ENCODE measurements at regions not wholly inside any gene's neighbourhood (a gene's known extent, or its start where the extent isn't known, plus 50 kb on each side); places are given as distances from the start of the nearest gene placed in this dataset.

- Mint-ChIP-seq H3K27ac (no peak overlapping the region), H3K9me3 (no peaks in the 10 kb centered on the region), H3K27me3 (no peaks in the 10 kb centered on the region), H3K36me3 (ENCODE audit: low read depth) (no peaks in the 10 kb centered on the region), H3K4me3 (no peak overlapping the region), H3K4me1 (no peaks in the 10 kb centered on the region)
- ChIA-PET POLR2A (no interaction called here), CTCF (no interaction called here)
- intact Hi-C loops (cut with micrococcal nuclease), result no loop called here
- TF ChIP-seq CTCF (IDR thresholded peaks at IDR 0.05), result no peak
- ATAC-seq (ENCODE audit: low read depth), result no peak
- DNase-seq, result no peak
Measured at GRCh38 chr4:141569141-141569540, 67.2 kb upstream of the IL15 start.

- no peaks in the 10 kb centered on the region for H3K9me3 Mint-ChIP-seq
- no peaks in the 10 kb centered on the region for H3K27me3 Mint-ChIP-seq
- no peak overlapping the region for H3K27ac Mint-ChIP-seq
- H3K4me1 Mint-ChIP-seq, result no peaks in the 10 kb centered on the region
- no peak for DNase-seq
- POLR2A ChIA-PET, result no interaction called here
- CTCF ChIA-PET, result no interaction called here
- no peak for TF ChIP-seq CTCF (IDR thresholded peaks at IDR 0.05)
- no peaks in the 10 kb centered on the region for H3K36me3 Mint-ChIP-seq (ENCODE audit: low read depth)
- H3K4me3 Mint-ChIP-seq, result no peak overlapping the region
- intact Hi-C loops (cut with micrococcal nuclease), result no loop called here
- ATAC-seq (ENCODE audit: low read depth), result no peak
Measured at GRCh38 chr4:141570290-141570689, 66.1 kb upstream of the IL15 start.

- TF ChIP-seq CTCF (IDR thresholded peaks at IDR 0.05), result no peak
- H3K4me1 Mint-ChIP-seq, result no peaks in the 10 kb centered on the region
- no peak overlapping the region for H3K4me3 Mint-ChIP-seq
- POLR2A ChIA-PET, result no interaction called here
- intact Hi-C loops (cut with micrococcal nuclease), result no loop called here
- H3K27ac Mint-ChIP-seq, result no peak overlapping the region
- DNase-seq (no peak), ATAC-seq (ENCODE audit: low read depth) (no peak)
- no peaks in the 10 kb centered on the region for H3K9me3 Mint-ChIP-seq
- no peaks in the 10 kb centered on the region for H3K36me3 Mint-ChIP-seq (ENCODE audit: low read depth)
- H3K27me3 Mint-ChIP-seq, result no peaks in the 10 kb centered on the region
- CTCF ChIA-PET, result no interaction called here
Measured at GRCh38 chr4:141571362-141571761, 65.0 kb upstream of the IL15 start.

GRCh38 chr4:141571793-141572192 is 64.6 kb upstream of the IL15 start:
- ChIA-PET CTCF (no interaction called here), POLR2A (no interaction called here)
- Mint-ChIP-seq H3K27ac (no peak overlapping the region), H3K27me3 (no peaks in the 10 kb centered on the region), H3K4me1 (no peaks in the 10 kb centered on the region), H3K4me3 (no peak overlapping the region), H3K36me3 (ENCODE audit: low read depth) (no peaks in the 10 kb centered on the region), H3K9me3 (no peaks in the 10 kb centered on the region)
- no peak for TF ChIP-seq CTCF (IDR thresholded peaks at IDR 0.05)
- intact Hi-C loops (cut with micrococcal nuclease), result no loop called here
- DNase-seq (no peak), ATAC-seq (ENCODE audit: low read depth) (no peak)

- no peak overlapping the region for H3K27ac Mint-ChIP-seq
- no peaks in the 10 kb centered on the region for H3K4me1 Mint-ChIP-seq
- no peak overlapping the region for H3K4me3 Mint-ChIP-seq
- H3K9me3 Mint-ChIP-seq, result no peaks in the 10 kb centered on the region
- no peaks in the 10 kb centered on the region for H3K27me3 Mint-ChIP-seq
- TF ChIP-seq CTCF (IDR thresholded peaks at IDR 0.05), result no peak
- ChIA-PET CTCF (interaction anchor here (0.9 kb wide), 1 partner anchor 16 kb away, joined by 3 read pairs; no protein-coding TSS in a partner anchor), POLR2A (no interaction called here)
- H3K36me3 Mint-ChIP-seq (ENCODE audit: low read depth), result no peaks in the 10 kb centered on the region
- ATAC-seq (ENCODE audit: low read depth), result no peak
- intact Hi-C loops (cut with micrococcal nuclease), result no loop called here
- DNase-seq, result no peak
Measured at GRCh38 chr4:141573678-141574077, 62.7 kb upstream of the IL15 start.

All from activated B cell treated with CpG ODN at 0.5 μM for 24 hours (primary cell).